ENCODE measurements at regions not wholly inside any gene's neighbourhood (a gene's known extent, or its start where the extent isn't known, plus 50 kb on each side); places are given as distances from the start of the nearest gene placed in this dataset.

- no peak for DNase-seq (ENCODE audit: low read depth in 2 of 2)
Observed at GRCh38 chr2:59012971-59013370, 771.8 kb upstream of the FANCL start.

- DNase-seq (ENCODE audit: low read depth in 2 of 2): no peak
Observed at GRCh38 chr2:59012234-59012633, 771.1 kb upstream of the FANCL start.

GRCh38 chr2:59008950-59009349, 767.8 kb upstream of the FANCL start:
- no peak for DNase-seq (ENCODE audit: low read depth in 2 of 2)

- no peak for DNase-seq (ENCODE audit: low read depth in 2 of 2)
Observed at GRCh38 chr2:59005836-59006615, 764.9 kb upstream of the FANCL start.

GRCh38 chr2:59004621-59005020, 763.5 kb upstream of the FANCL start:
- no peak for DNase-seq (ENCODE audit: low read depth in 2 of 2)

- no peak for DNase-seq (ENCODE audit: low read depth in 2 of 2)
Observed at GRCh38 chr2:59000796-59001195, 759.7 kb upstream of the FANCL start.

- no peak for DNase-seq (ENCODE audit: low read depth in 2 of 2)
Observed at GRCh38 chr2:58992062-58992706, 751.1 kb upstream of the FANCL start.

GRCh38 chr2:58991357-58991756, 750.2 kb upstream of the FANCL start:
- no peak for DNase-seq (ENCODE audit: low read depth in 2 of 2)

- DNase-seq (ENCODE audit: low read depth in 2 of 2): no peak
Observed at GRCh38 chr2:58985541-58985940, 744.4 kb upstream of the FANCL start.

- DNase-seq (ENCODE audit: low read depth in 2 of 2): no peak
Observed at GRCh38 chr2:58984731-58985130, 743.6 kb upstream of the FANCL start.

GRCh38 chr2:58983111-58983510, 742.0 kb upstream of the FANCL start:
- no peak for DNase-seq (ENCODE audit: low read depth in 2 of 2)

GRCh38 chr2:58981237-58981636, 740.1 kb upstream of the FANCL start:
- DNase-seq (ENCODE audit: low read depth in 2 of 2): no peak

GRCh38 chr2:58976375-58977071, 735.4 kb upstream of the FANCL start:
- no peak for DNase-seq (ENCODE audit: low read depth in 2 of 2)

GRCh38 chr2:58974881-58975280, 733.8 kb upstream of the FANCL start:
- DNase-seq (ENCODE audit: low read depth in 2 of 2): no peak

- no peak for DNase-seq (ENCODE audit: low read depth in 2 of 2)
Observed at GRCh38 chr2:58974426-58974825, 733.3 kb upstream of the FANCL start.

GRCh38 chr2:58973811-58974281, 732.7 kb upstream of the FANCL start:
- no peak for DNase-seq (ENCODE audit: low read depth in 2 of 2)

GRCh38 chr2:58972737-58973136, 731.6 kb upstream of the FANCL start:
- DNase-seq (ENCODE audit: low read depth in 2 of 2): no peak

- no peak for DNase-seq (ENCODE audit: low read depth in 2 of 2)
Observed at GRCh38 chr2:58971511-58972360, 730.6 kb upstream of the FANCL start.

GRCh38 chr2:58970365-58970764, 729.2 kb upstream of the FANCL start:
- DNase-seq (ENCODE audit: low read depth in 2 of 2): no peak

GRCh38 chr2:58968885-58969284, 727.8 kb upstream of the FANCL start:
- no peak for DNase-seq (ENCODE audit: low read depth in 2 of 2)

GRCh38 chr2:58967736-58968135, 726.6 kb upstream of the FANCL start:
- no peak for DNase-seq (ENCODE audit: low read depth in 2 of 2)

- DNase-seq (ENCODE audit: low read depth in 2 of 2): no peak
Observed at GRCh38 chr2:58965602-58966001, 724.5 kb upstream of the FANCL start.
